ENCODE measurements at regions not wholly inside any gene's neighbourhood (a gene's known extent, or its start where the extent isn't known, plus 50 kb on each side); places are given as distances from the start of the nearest gene placed in this dataset.

- H3K4me1 ChIP-seq (ENCODE audit: insufficient read depth): no peaks in the 10 kb centered on the region
- no peak overlapping the region for H3K4me3 ChIP-seq
- 50 to 54% (median 50%) methylated on average over 2 of the region's 2 CpGs for WGBS, 3 donors
- no peaks in the 10 kb centered on the region for H3K27me3 ChIP-seq
- TF ChIP-seq EP300 (IDR thresholded peaks at IDR 0.05): no peak
- TF ChIP-seq CTCF (IDR thresholded peaks at IDR 0.05): no peak
- TF ChIP-seq POLR2A (IDR thresholded peaks at IDR 0.05): no peak
- H3K9me3 ChIP-seq: no peaks in the 10 kb centered on the region
- H3K36me3 ChIP-seq: no peaks in the 10 kb centered on the region
- intact Hi-C loops (cut with DNase I): no loop called here
- no peak for DNase-seq
- no peak overlapping the region for H3K27ac ChIP-seq
Measured at GRCh38 chr17:71395901-71396300, 724.9 kb upstream of the SOX9 start.

- H3K4me3 ChIP-seq: no peak overlapping the region
- no peak for DNase-seq
- H3K9me3 ChIP-seq: no peaks in the 10 kb centered on the region
- H3K27ac ChIP-seq: no peak overlapping the region
- no peaks in the 10 kb centered on the region for H3K36me3 ChIP-seq
- 68 to 83% (median 70%) methylated on average over 3 of the region's 3 CpGs for WGBS, 3 donors
- no peaks in the 10 kb centered on the region for H3K4me1 ChIP-seq (ENCODE audit: insufficient read depth)
- H3K27me3 ChIP-seq: no peaks in the 10 kb centered on the region
- TF ChIP-seq POLR2A (IDR thresholded peaks at IDR 0.05) (no peak), EP300 (IDR thresholded peaks at IDR 0.05) (no peak), CTCF (IDR thresholded peaks at IDR 0.05) (no peak)
- intact Hi-C loops (cut with DNase I): no loop called here
Measured at GRCh38 chr17:71396711-71397110, 724.1 kb upstream of the SOX9 start.

GRCh38 chr17:71398025-71398424 lies 722.8 kb upstream of the SOX9 start:
- no peaks in the 10 kb centered on the region for H3K4me1 ChIP-seq (ENCODE audit: insufficient read depth)
- 43 to 56% (median 48%) methylated on average over 2 of the region's 2 CpGs for WGBS, 3 donors
- no peaks in the 10 kb centered on the region for H3K9me3 ChIP-seq
- H3K27me3 ChIP-seq: no peaks in the 10 kb centered on the region
- DNase-seq: no peak
- intact Hi-C loops (cut with DNase I): no loop called here
- TF ChIP-seq CTCF (IDR thresholded peaks at IDR 0.05) (no peak), EP300 (IDR thresholded peaks at IDR 0.05) (no peak), POLR2A (IDR thresholded peaks at IDR 0.05) (no peak)
- no peaks in the 10 kb centered on the region for H3K36me3 ChIP-seq
- no peak overlapping the region for H3K4me3 ChIP-seq
- H3K27ac ChIP-seq: no peak overlapping the region

- intact Hi-C loops (cut with DNase I): no loop called here
- H3K27me3 ChIP-seq: no peaks in the 10 kb centered on the region
- no peaks in the 10 kb centered on the region for H3K4me1 ChIP-seq (ENCODE audit: insufficient read depth)
- H3K9me3 ChIP-seq: no peaks in the 10 kb centered on the region
- 4 to 8% (median 4%) methylated on average over 4 of the region's 4 CpGs for WGBS, 3 donors
- H3K36me3 ChIP-seq: no peaks in the 10 kb centered on the region
- TF ChIP-seq POLR2A (IDR thresholded peaks at IDR 0.05) (no peak), EP300 (IDR thresholded peaks at IDR 0.05) (no peak), CTCF (IDR thresholded peaks at IDR 0.05) (no peak)
- H3K4me3 ChIP-seq: no peak overlapping the region
- no peak overlapping the region for H3K27ac ChIP-seq
- no peak for DNase-seq
Measured at GRCh38 chr17:71398800-71399219, 722.0 kb upstream of the SOX9 start.

- intact Hi-C loops (cut with DNase I): no loop called here
- Histone ChIP-seq H3K4me3 (no peak overlapping the region), H3K36me3 (no peaks in the 10 kb centered on the region), H3K27me3 (no peaks in the 10 kb centered on the region), H3K9me3 (no peaks in the 10 kb centered on the region), H3K4me1 (ENCODE audit: insufficient read depth) (no peaks in the 10 kb centered on the region), H3K27ac (no peak overlapping the region)
- no peak for TF ChIP-seq CTCF (IDR thresholded peaks at IDR 0.05)
- TF ChIP-seq EP300 (IDR thresholded peaks at IDR 0.05): no peak
- TF ChIP-seq POLR2A (IDR thresholded peaks at IDR 0.05): no peak
- 6 to 27% (median 20%) methylated on average over 3 of the region's 3 CpGs for WGBS, 3 donors
- no peak for DNase-seq
Measured at GRCh38 chr17:71399221-71399620, 721.6 kb upstream of the SOX9 start.

Data from ovary (tissue), 7 donors.